Activated CD8-positive, alpha-beta memory T cell treated with anti-CD3 and anti-CD28 coated beads, Interleukin-2, amount 50 U/mL, for 24 hours (primary cell): ENCODE measurements at regions not wholly inside any gene's neighbourhood (a gene's known extent, or its start where the extent isn't known, plus 50 kb on each side); places are given as distances from the start of the nearest gene placed in this dataset.

Experiments used
- DNase-seq: peaks from one replicate; pipeline ENCODE4 v3.0.0-alpha.2; 2020; ENCODE audit errors: extremely low read depth

GRCh38 chr3:195010551-195011100, 260.3 kb downstream of the XXYLT1 start:
- DNase-seq: no peak

GRCh38 chr3:195011231-195011834, 259.6 kb downstream of the XXYLT1 start:
- DNase-seq: no peak

- no peak for DNase-seq
Measured at GRCh38 chr3:195012100-195012499, 258.9 kb downstream of the XXYLT1 start.

- DNase-seq: no peak
Measured at GRCh38 chr3:195012571-195012970, 258.4 kb downstream of the XXYLT1 start.

- no peak for DNase-seq
Measured at GRCh38 chr3:195013411-195014361, 257.3 kb downstream of the XXYLT1 start.

- DNase-seq: no peak
Measured at GRCh38 chr3:195015021-195015420, 255.9 kb downstream of the XXYLT1 start.

- no peak for DNase-seq
Measured at GRCh38 chr3:195017151-195017550, 253.8 kb downstream of the XXYLT1 start.
